ENCODE measurements at regions not wholly inside any gene's neighbourhood (a gene's known extent, or its start where the extent isn't known, plus 50 kb on each side); places are given as distances from the start of the nearest gene placed in this dataset.

GRCh38 chr6:3958255-3958654 is 109.1 kb downstream of the FAM50B start:
- TF ChIP-seq CTCF (IDR thresholded peaks at IDR 0.05) (no peak), POLR2AphosphoS5 (IDR thresholded peaks at IDR 0.05; ENCODE audit: low read depth, low read length) (no peak), SIN3A (IDR thresholded peaks at IDR 0.05; ENCODE audit: borderline replicate concordance, insufficient read depth, low read depth, low read length) (no peak), TCF7L2 (IDR thresholded peaks at IDR 0.05; ENCODE audit: low read depth, low read length) (no peak), REST (IDR thresholded peaks at IDR 0.05; ENCODE audit: insufficient read depth in 1 of 2, low read depth in 2 of 2, low read length in 1 of 2) (no peak)
- in situ Hi-C loops (cut with HindIII; ENCODE audit: low pct_unique_long_range_greater_than_20kb, low sequenced_read_pairs) (no loop called here), intact Hi-C loops (cut with micrococcal nuclease; ENCODE audit: unreplicated experiment) (no loop called here)
- ChIA-PET POLR2A (no interaction called here), CTCF (no interaction called here)
- BruUV-seq (replicated peaks), result no TSS peak
- Histone ChIP-seq H3K9me3 (ENCODE audit: control insufficient read depth, insufficient read depth, low read depth, low read length) (no peaks in the 10 kb centered on the region), H3K27ac (ENCODE audit: low read length) (no peak overlapping the region), H3K36me3 (ENCODE audit: control insufficient read depth, insufficient read depth, low read length) (no peaks in the 10 kb centered on the region), H3K4me1 (ENCODE audit: control insufficient read depth, insufficient read depth, low read length) (no peaks in the 10 kb centered on the region), H3K27me3 (ENCODE audit: control insufficient read depth, insufficient read depth, low read length) (no peaks in the 10 kb centered on the region), H3K4me3 (ENCODE audit: low read depth in 2 of 2, low read length in 2 of 2) (no peak overlapping the region)
- no peak for DNase-seq (ENCODE audit: low read depth, low spot score)
- no peak for ATAC-seq

- ChIA-PET POLR2A (no interaction called here), CTCF (no interaction called here)
- Histone ChIP-seq H3K4me3 (ENCODE audit: low read depth in 2 of 2, low read length in 2 of 2) (no peak overlapping the region), H3K4me1 (ENCODE audit: control insufficient read depth, insufficient read depth, low read length) (no peaks in the 10 kb centered on the region), H3K9me3 (ENCODE audit: control insufficient read depth, insufficient read depth, low read depth, low read length) (no peaks in the 10 kb centered on the region), H3K27me3 (ENCODE audit: control insufficient read depth, insufficient read depth, low read length) (no peaks in the 10 kb centered on the region), H3K36me3 (ENCODE audit: control insufficient read depth, insufficient read depth, low read length) (no peaks in the 10 kb centered on the region), H3K27ac (ENCODE audit: low read length) (no peak overlapping the region)
- in situ Hi-C loops (cut with HindIII; ENCODE audit: low pct_unique_long_range_greater_than_20kb, low sequenced_read_pairs) (no loop called here), intact Hi-C loops (cut with micrococcal nuclease; ENCODE audit: unreplicated experiment) (no loop called here)
- no TSS peak for BruUV-seq (replicated peaks)
- no peak for ATAC-seq
- TF ChIP-seq POLR2AphosphoS5 (IDR thresholded peaks at IDR 0.05; ENCODE audit: low read depth, low read length) (no peak), REST (IDR thresholded peaks at IDR 0.05; ENCODE audit: insufficient read depth in 1 of 2, low read depth in 2 of 2, low read length in 1 of 2) (no peak), SIN3A (IDR thresholded peaks at IDR 0.05; ENCODE audit: borderline replicate concordance, insufficient read depth, low read depth, low read length) (no peak), CTCF (IDR thresholded peaks at IDR 0.05) (no peak), TCF7L2 (IDR thresholded peaks at IDR 0.05; ENCODE audit: low read depth, low read length) (no peak)
- DNase-seq (ENCODE audit: low read depth, low spot score), result no peak
These were observed 110.2 kb downstream of the FAM50B start for GRCh38 chr6:3959385-3959784.

All from Panc1 (cell line).